Suprapubic skin (tissue), 4 donors: ENCODE measurements at regions not wholly inside any gene's neighbourhood (a gene's known extent, or its start where the extent isn't known, plus 50 kb on each side); places are given as distances from the start of the nearest gene placed in this dataset.
"Not testable (repeated sequence)": the region's sequence is repeated elsewhere in the genome, so short reads cannot be mapped to it uniquely, and the experiment has no call there.

ENCODE experiments used
- DNase-seq, 2 donors: peaks; one replicate each; pipeline ENCODE4 v3.0.0-alpha.2; 2019; ENCODE audit warnings: low spot score in 2 of 2
- H3K27ac ChIP-seq: fragments of 200-600 bp; sonication (generic); one replicate; pipeline ENCODE4 v1.5.1; 2019
- H3K27me3 ChIP-seq: fragments of 200-600 bp; sonication (generic); one replicate; pipeline ENCODE4 v1.5.1; 2019
- H3K36me3 ChIP-seq: fragments of 200-600 bp; sonication (generic); one replicate; pipeline ENCODE4 v1.5.1; 2019
- H3K4me1 ChIP-seq: fragments of 200-600 bp; sonication (generic); one replicate; pipeline ENCODE4 v1.5.1; 2019
- H3K4me3 ChIP-seq: fragments of 200-600 bp; sonication (generic); one replicate; pipeline ENCODE4 v1.5.1; 2019; ENCODE audit warnings: mild to moderate bottlenecking
- H3K9me3 ChIP-seq: fragments of 200-600 bp; sonication (generic); one replicate; pipeline ENCODE4 v1.5.1; 2019
- CTCF ChIP-seq, 2 donors: fragments of 200-600 bp in 1 of 2; fragments of 450-650 bp in 1 of 2; sonication (generic) in 1 of 2; IDR thresholded peaks; one replicate each; pipeline ENCODE4 v1.5.1; 2016 to 2019; ENCODE audit warnings: antibody characterized with exemption in 2 of 2, mild to moderate bottlenecking in 1 of 2, moderate library complexity in 1 of 2
- EP300 ChIP-seq: sonication (generic); formaldehyde crosslinking; IDR thresholded peaks from one replicate; pipeline ENCODE4 v1.6.1; 2017; ENCODE audit warnings: antibody characterized with exemption
- POLR2A ChIP-seq, 2 donors: fragments of 450-650 bp; IDR thresholded peaks; one replicate each; pipeline ENCODE4 v1.6.1; 2017; ENCODE audit warnings: antibody characterized with exemption in 2 of 2, mild to moderate bottlenecking in 2 of 2, moderate library complexity in 2 of 2
- POLR2AphosphoS5 ChIP-seq, 3 donors: sonication (generic); formaldehyde crosslinking; IDR thresholded peaks; one replicate each; pipeline ENCODE4 v1.6.1; 2017; ENCODE audit warnings: antibody characterized with exemption in 3 of 3
- WGBS: methylation state at CpG from one replicate; pipeline ENCODE4 v1.1.5; 2018; 5-methylcytosine and 5-hydroxymethylcytosine counted together

GRCh38 chr20:47427746-47428145, 71.2 kb upstream of the ZMYND8 start:
- DNase-seq, result no peak
- TF ChIP-seq EP300, result no peak
- Histone ChIP-seq H3K27ac (no peak overlapping the region), H3K27me3 (no peaks in the 10 kb centered on the region), H3K36me3 (no peaks in the 10 kb centered on the region), H3K4me1 (no peaks in the 10 kb centered on the region), H3K9me3 (peaks cover 12% of the 10 kb centered on the region), H3K4me3 (no peak overlapping the region)
- 94% methylated on average over 4 of the region's 4 CpGs for WGBS

DNA sequence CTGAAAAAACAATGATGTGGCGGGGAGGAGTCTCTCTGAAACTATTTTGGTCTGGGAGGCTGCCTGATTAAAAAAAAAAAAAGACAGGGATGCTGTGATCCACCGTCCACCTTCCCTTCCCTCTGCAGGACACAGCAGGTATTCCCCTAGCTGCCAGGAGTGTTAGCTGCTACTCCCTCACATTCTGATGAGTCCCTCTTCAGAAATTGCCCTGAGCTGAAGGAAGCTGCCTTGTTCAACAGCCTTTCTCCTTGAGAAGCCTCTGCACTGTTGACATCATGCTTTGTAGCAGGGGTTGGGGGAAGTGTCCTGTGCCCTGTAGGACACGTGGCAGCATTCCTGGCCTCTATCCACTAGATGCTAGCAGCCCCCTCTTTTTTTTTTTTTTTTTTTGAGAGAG, 71.7 kb upstream of the ZMYND8 start:
- Histone ChIP-seq H3K4me1 (no peaks in the 10 kb centered on the region), H3K27ac (no peak overlapping the region), H3K36me3 (no peaks in the 10 kb centered on the region), H3K4me3 (no peak overlapping the region), H3K9me3 (peaks cover 12% of the 10 kb centered on the region), H3K27me3 (no peaks in the 10 kb centered on the region)
- TF ChIP-seq CTCF (IDR thresholded peaks at IDR 0.05), result no peak
- no peak for TF ChIP-seq POLR2AphosphoS5 (IDR thresholded peaks at IDR 0.05)
- no peak for TF ChIP-seq EP300
- TF ChIP-seq POLR2A (IDR thresholded peaks at IDR 0.05), result no peak
- 80% methylated on average over 3 of the region's 3 CpGs for WGBS
- DNase-seq, result no peak

DNA sequence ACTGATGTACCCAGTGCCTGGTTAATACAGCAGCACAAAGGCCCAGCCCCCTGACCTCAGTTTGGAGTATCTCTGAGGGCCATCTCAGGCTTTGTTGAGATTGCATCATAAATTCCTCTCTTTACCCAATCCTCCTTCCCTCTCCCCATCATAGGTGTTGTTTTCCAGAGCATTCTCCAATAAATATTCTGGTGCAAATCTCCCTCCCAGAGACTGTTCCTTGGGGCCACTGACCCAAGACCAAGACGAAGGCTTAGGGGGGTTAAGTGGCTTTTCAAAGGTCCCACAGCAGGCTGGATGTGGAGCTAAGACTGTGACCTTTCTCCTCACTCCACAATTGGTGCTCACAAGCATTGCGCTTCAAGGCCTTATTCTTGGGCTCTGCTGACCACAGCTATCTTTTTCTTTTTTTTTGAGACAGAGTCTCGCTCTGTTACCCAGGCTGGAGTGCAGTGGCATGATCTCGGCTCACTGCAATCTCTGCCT, 72.4 kb upstream of the ZMYND8 start:
- TF ChIP-seq POLR2A (IDR thresholded peaks at IDR 0.05) (no peak), POLR2AphosphoS5 (IDR thresholded peaks at IDR 0.05) (no peak), CTCF (IDR thresholded peaks at IDR 0.05) (no peak), EP300 (no peak)
- 86% methylated on average over 4 of the region's 4 CpGs for WGBS
- no peak for DNase-seq
- Histone ChIP-seq H3K9me3 (peaks cover 12% of the 10 kb centered on the region), H3K27ac (no peak overlapping the region), H3K36me3 (no peaks in the 10 kb centered on the region), H3K27me3 (no peaks in the 10 kb centered on the region), H3K4me3 (no peak overlapping the region), H3K4me1 (no peaks in the 10 kb centered on the region)

DNA sequence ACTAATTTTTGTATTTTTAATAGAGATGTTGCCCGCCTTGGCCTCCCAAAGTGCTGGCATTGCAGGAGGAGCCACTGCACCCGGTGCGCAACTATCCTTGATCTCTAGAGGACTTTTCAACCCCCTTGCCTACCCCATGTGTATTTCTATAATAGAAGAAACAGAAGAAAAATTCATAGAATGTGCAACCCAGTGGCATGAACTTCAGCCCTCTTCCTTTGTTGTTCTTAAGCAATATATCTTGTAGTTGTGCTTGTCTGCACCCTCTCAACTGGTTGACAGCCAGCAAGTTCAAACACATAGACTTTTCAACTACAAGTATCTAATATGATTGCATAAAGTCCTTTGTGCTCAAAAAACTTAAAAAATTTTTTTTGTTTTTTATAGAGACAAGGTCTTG, 72.3 kb upstream of the NCOA3 start:
- Histone ChIP-seq H3K27me3 (no peaks in the 10 kb centered on the region), H3K27ac (no peak overlapping the region), H3K9me3 (peaks cover 12% of the 10 kb centered on the region), H3K4me3 (no peak overlapping the region), H3K36me3 (no peaks in the 10 kb centered on the region), H3K4me1 (no peaks in the 10 kb centered on the region)
- TF ChIP-seq CTCF (IDR thresholded peaks at IDR 0.05) (no peak), POLR2AphosphoS5 (IDR thresholded peaks at IDR 0.05) (no peak), POLR2A (IDR thresholded peaks at IDR 0.05) (no peak), EP300 (no peak)
- DNase-seq, result no peak
- 95% methylated on average over 3 of the region's 3 CpGs for WGBS

GRCh38 chr20:47430862-47431588, 70.7 kb upstream of the NCOA3 start:
- H3K27me3 ChIP-seq, result no peaks in the 10 kb centered on the region
- no peak overlapping the region for H3K4me3 ChIP-seq
- H3K36me3 ChIP-seq, result no peaks in the 10 kb centered on the region
- TF ChIP-seq POLR2AphosphoS5 (IDR thresholded peaks at IDR 0.05), result no peak
- no peak for TF ChIP-seq CTCF (IDR thresholded peaks at IDR 0.05)
- TF ChIP-seq EP300, result no peak
- no peak for TF ChIP-seq POLR2A (IDR thresholded peaks at IDR 0.05)
- H3K27ac ChIP-seq, result no peak overlapping the region
- 97% methylated on average over 5 of the region's 5 CpGs for WGBS
- H3K4me1 ChIP-seq, result no peaks in the 10 kb centered on the region
- H3K9me3 ChIP-seq, result peaks cover 12% of the 10 kb centered on the region
- no peak for DNase-seq

DNA sequence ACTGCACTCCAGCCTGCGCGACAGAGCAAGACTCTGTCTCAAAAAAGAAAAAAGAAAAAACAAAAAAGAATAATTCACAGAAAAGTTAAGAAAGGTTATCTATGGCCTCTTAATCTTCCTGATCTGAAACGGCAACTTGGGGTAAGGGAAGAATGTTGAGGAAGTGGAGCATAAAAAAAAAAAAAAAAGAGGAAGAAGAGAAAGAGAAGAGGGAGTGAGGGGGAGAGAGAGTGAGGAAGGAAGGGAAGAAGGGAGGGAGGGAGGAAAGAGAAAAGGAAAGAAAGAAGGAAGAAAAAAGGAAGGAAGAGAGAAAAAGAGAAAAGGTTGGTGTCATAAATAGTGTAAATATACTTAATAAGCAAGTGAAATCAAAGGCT, 68.9 kb upstream of the NCOA3 start:
- no peaks in the 10 kb centered on the region for H3K36me3 ChIP-seq
- H3K4me1 ChIP-seq, result no peaks in the 10 kb centered on the region
- no peak overlapping the region for H3K4me3 ChIP-seq
- H3K27ac ChIP-seq, result no peak overlapping the region
- H3K9me3 ChIP-seq, result peaks cover 1% of the 10 kb centered on the region
- WGBS, result 80% methylated on average over 3 of the region's 3 CpGs
- DNase-seq, result no peak
- H3K27me3 ChIP-seq, result no peaks in the 10 kb centered on the region
- no peak for TF ChIP-seq POLR2AphosphoS5 (IDR thresholded peaks at IDR 0.05)
- TF ChIP-seq CTCF (IDR thresholded peaks at IDR 0.05), result no peak
- TF ChIP-seq EP300, result no peak
- TF ChIP-seq POLR2A (IDR thresholded peaks at IDR 0.05), result no peak

DNA sequence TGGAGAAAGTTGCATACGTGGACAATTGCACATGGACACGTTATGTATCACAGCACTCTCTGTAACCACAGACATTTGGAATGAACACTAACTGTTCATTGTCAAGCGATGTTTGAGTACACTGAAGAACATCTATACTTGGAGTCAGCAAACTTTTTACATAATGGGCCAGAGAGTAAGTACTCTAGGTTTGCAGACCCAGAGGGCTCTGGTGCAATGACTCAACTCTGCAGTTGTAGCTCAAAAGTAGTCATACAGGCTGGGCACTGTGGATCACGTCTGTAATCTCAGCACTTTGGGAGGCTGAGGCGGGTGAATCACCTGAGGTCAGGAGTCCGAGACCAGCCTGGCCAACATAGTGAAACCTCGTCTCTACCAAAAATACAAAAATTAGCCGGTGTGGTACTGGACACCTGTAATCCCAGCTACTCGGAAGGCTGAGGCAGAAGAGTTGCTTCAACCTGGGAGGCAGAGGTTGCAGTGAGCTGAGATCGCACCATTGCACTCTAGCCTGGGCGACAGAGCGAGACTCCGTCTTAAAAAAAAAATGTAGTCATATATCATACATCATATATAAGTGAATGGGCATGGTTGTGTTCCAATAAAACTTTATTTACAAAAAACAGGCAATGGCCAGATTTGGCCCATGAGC, 67.4 kb upstream of the NCOA3 start:
- not testable (repeated sequence) for H3K4me3 ChIP-seq, H3K27me3 ChIP-seq, H3K9me3 ChIP-seq, H3K36me3 ChIP-seq, H3K27ac ChIP-seq, DNase-seq, H3K4me1 ChIP-seq
- WGBS, result 79% methylated on average over 13 of the region's 13 CpGs
